H9 (cell line): ENCODE measurements at regions not wholly inside any gene's neighbourhood (a gene's known extent, or its start where the extent isn't known, plus 50 kb on each side); places are given as distances from the start of the nearest gene placed in this dataset.

Experiments
- DNase-seq: peaks from one replicate; pipeline ENCODE4 v3.0.0-alpha.2; 2017
- H2AFZ ChIP-seq: one replicate; pipeline ENCODE4 v1.6.1; 2013; ENCODE audit warnings: mild to moderate bottlenecking, low read length, control low read depth, moderate library complexity
- H2AK5ac ChIP-seq: 2 replicates; pipeline ENCODE4 v1.6.1; 2013; ENCODE audit warnings: low read length, control low read depth, mixed read lengths; ENCODE audit not compliant: insufficient read length
- H2BK120ac ChIP-seq: one replicate; pipeline ENCODE4 v1.6.1; 2013; ENCODE audit warnings: low read depth, mild to moderate bottlenecking, low read length, control low read depth, inconsistent platforms; ENCODE audit not compliant: poor library complexity, severe bottlenecking
- H2BK12ac ChIP-seq: 2 replicates; pipeline ENCODE4 v1.6.1; 2013; ENCODE audit warnings: low read length, control low read depth, mixed read lengths, low read depth; ENCODE audit not compliant: insufficient read length
- H2BK15ac ChIP-seq: 2 replicates; pipeline ENCODE4 v1.6.1; 2013; ENCODE audit warnings: low read depth, low read length, control low read depth
- H2BK20ac ChIP-seq: one replicate; pipeline ENCODE4 v1.6.1; 2013; ENCODE audit warnings: low read depth, mild to moderate bottlenecking, low read length, control low read depth, inconsistent platforms; ENCODE audit not compliant: poor library complexity, severe bottlenecking
- H2BK5ac ChIP-seq: 2 replicates; pipeline ENCODE4 v1.6.1; 2013; ENCODE audit warnings: low read length, control low read depth, mixed read lengths; ENCODE audit not compliant: insufficient read length
- H3K14ac ChIP-seq: 2 replicates; pipeline ENCODE4 v1.6.1; 2013; ENCODE audit warnings: low read length, control low read depth; ENCODE audit not compliant: insufficient read depth
- H3K18ac ChIP-seq: 2 replicates; pipeline ENCODE4 v1.6.1; 2013; ENCODE audit warnings: low read depth, mild to moderate bottlenecking, mixed read lengths, low read length, control low read depth; ENCODE audit not compliant: insufficient read length
- H3K23ac ChIP-seq: 2 replicates; pipeline ENCODE4 v1.6.1; 2013; ENCODE audit warnings: low read length, control low read depth, mixed read lengths, low read depth; ENCODE audit not compliant: insufficient read length
- H3K23me2 ChIP-seq: 2 replicates; pipeline ENCODE4 v1.6.1; 2013; ENCODE audit warnings: low read depth, mild to moderate bottlenecking, mixed read lengths, low read length, control low read depth; ENCODE audit not compliant: insufficient read length, poor library complexity, severe bottlenecking
- H3K27ac ChIP-seq: 2 replicates; pipeline ENCODE4 v1.5.1; 2013; ENCODE audit warnings: low read length, control low read depth, mixed read lengths, low read depth; ENCODE audit not compliant: insufficient read length
- H3K27me3 ChIP-seq: 2 replicates; pipeline ENCODE4 v1.6.1; 2013; ENCODE audit warnings: low read length, control low read depth, inconsistent platforms; ENCODE audit not compliant: insufficient read depth
- H3K4ac ChIP-seq: 2 replicates; pipeline ENCODE4 v1.6.1; 2013; ENCODE audit warnings: low read depth, mild to moderate bottlenecking, control low read depth, inconsistent platforms, low read length, moderate library complexity
- H3K4me1 ChIP-seq: 2 replicates; pipeline ENCODE4 v1.6.1; 2013; ENCODE audit warnings: low read length, control low read depth, inconsistent platforms; ENCODE audit not compliant: insufficient read depth
- H3K4me2 ChIP-seq: 2 replicates; pipeline ENCODE4 v1.6.1; 2013; ENCODE audit warnings: low read length, control low read depth, mixed read lengths; ENCODE audit not compliant: insufficient read length, insufficient read depth
- H3K56ac ChIP-seq: 2 replicates; pipeline ENCODE4 v1.6.1; 2013; ENCODE audit warnings: low read depth, mild to moderate bottlenecking, mixed read lengths, low read length, control low read depth; ENCODE audit not compliant: insufficient read length
- H3K79me1 ChIP-seq: 2 replicates; pipeline ENCODE4 v1.6.1; 2013; ENCODE audit warnings: low read depth, mild to moderate bottlenecking, moderate library complexity, low read length, control low read depth, inconsistent platforms; ENCODE audit not compliant: insufficient read depth, poor library complexity, severe bottlenecking
- H3K79me2 ChIP-seq: 2 replicates; pipeline ENCODE4 v1.6.1; 2013; ENCODE audit warnings: low read length, control low read depth, inconsistent platforms; ENCODE audit not compliant: insufficient read depth
- H3K9ac ChIP-seq: 2 replicates; pipeline ENCODE4 v1.6.1; 2013; ENCODE audit warnings: low read length, control low read depth, mixed read lengths; ENCODE audit not compliant: insufficient read length; ENCODE audit errors: extremely low read depth
- H3K9me3 ChIP-seq: one replicate; pipeline ENCODE4 v1.6.1; 2013; ENCODE audit warnings: low read depth, low read length, inconsistent platforms; ENCODE audit not compliant: control insufficient read depth
- H3T11ph ChIP-seq: one replicate; pipeline ENCODE4 v1.6.1; 2013; ENCODE audit warnings: mild to moderate bottlenecking, low read length, control low read depth, inconsistent platforms
- H4K20me1 ChIP-seq: one replicate; pipeline ENCODE4 v1.6.1; 2013; ENCODE audit not compliant: control insufficient read depth, insufficient read length, insufficient read depth
- H4K5ac ChIP-seq: 2 replicates; pipeline ENCODE4 v1.6.1; 2013; ENCODE audit warnings: low read depth, mild to moderate bottlenecking, mixed read lengths, low read length, control low read depth; ENCODE audit not compliant: insufficient read length
- H4K8ac ChIP-seq: replicated peaks from 2 replicates; pipeline ENCODE4 v1.6.1; 2013; ENCODE audit warnings: low read length, control low read depth, mixed read lengths, low read depth; ENCODE audit not compliant: insufficient read length
- H4K91ac ChIP-seq: 2 replicates; pipeline ENCODE4 v1.6.1; 2013; ENCODE audit warnings: low read depth, mild to moderate bottlenecking, moderate library complexity, mixed read lengths, low read length, control low read depth; ENCODE audit not compliant: insufficient read length
- H3K27ac Mint-ChIP-seq, 3 experiments: 2 replicates in 2 of 3; 3 replicates in 1 of 3; pipeline ENCODE4 v1.8.0; 2020 to 2021; ENCODE audit warnings: mixed read lengths in 3 of 3, mild to moderate bottlenecking in 1 of 3, moderate library complexity in 1 of 3
- H3K27me3 Mint-ChIP-seq: 2 replicates; pipeline ENCODE4 v1.8.0; 2021; ENCODE audit warnings: low read depth, mild to moderate bottlenecking, moderate library complexity, mixed read lengths
- H3K36me3 Mint-ChIP-seq, 3 experiments: 2 replicates in 2 of 3; 3 replicates in 1 of 3; pipeline ENCODE4 v1.8.0; 2020 to 2021; ENCODE audit warnings: low read depth in 3 of 3, mixed read lengths in 3 of 3; ENCODE audit not compliant: insufficient read depth in 1 of 3
- H3K4me1 Mint-ChIP-seq, 2 experiments: 2 replicates each; pipeline ENCODE4 v1.8.0; 2020; ENCODE audit warnings: mixed read lengths in 2 of 2
- H3K4me3 Mint-ChIP-seq, 2 experiments: 2 replicates in 1 of 2; 3 replicates in 1 of 2; pipeline ENCODE4 v1.8.0; 2020 to 2021; ENCODE audit warnings: mild to moderate bottlenecking in 2 of 2, mixed read lengths in 2 of 2, moderate library complexity in 1 of 2
- H3K9me3 Mint-ChIP-seq, 2 experiments: 2 replicates in 1 of 2; 3 replicates in 1 of 2; pipeline ENCODE4 v1.8.0; 2020; ENCODE audit warnings: mild to moderate bottlenecking in 2 of 2, mixed read lengths in 2 of 2, moderate library complexity in 1 of 2
- WGBS: extraction: QIAGEN DNeasy Blood & Tissue Kit; methylation state at CpG from one replicate; pipeline ENCODE4 v1.1.7; 2013; ENCODE audit warnings: missing lambda C conversion rate, low lambda C conversion rate, mixed read lengths; ENCODE audit not compliant: insufficient read length; ENCODE audit errors: extremely low coverage; 5-methylcytosine and 5-hydroxymethylcytosine counted together
- TF ChIP-seq, protein P1 (sequence below): fragments of 200-600 bp; sonication (generic); conservative IDR thresholded peaks from 3 replicates; pipeline ENCODE4 v1.8.0; 2021; ENCODE audit warnings: antibody characterized with exemption, mild to moderate bottlenecking

DNA sequence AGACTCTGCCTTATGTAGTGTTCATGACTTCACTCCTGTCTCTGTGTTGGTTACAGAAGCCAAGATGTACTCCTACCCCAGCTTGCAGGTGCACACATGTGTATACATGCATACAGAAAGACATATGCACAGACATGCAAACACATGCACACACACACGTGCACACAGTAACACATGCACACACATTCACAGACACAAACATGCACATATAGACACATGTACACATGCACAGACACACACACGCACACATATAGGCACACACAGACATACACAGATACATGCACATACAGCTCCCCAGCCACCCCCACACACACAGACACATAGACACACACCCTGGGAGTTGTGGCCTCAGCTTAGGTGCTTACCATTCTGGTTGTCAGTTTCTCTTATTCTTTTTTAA is 362.6 kb upstream of the C1orf174 start:
- Mint-ChIP-seq H3K4me3 (no peak overlapping the region), H3K27me3 (peaks cover 14% of the 10 kb centered on the region), H3K27ac (no peak overlapping the region), H3K36me3 (peaks cover 10 to 28% (median 10%) of the 10 kb centered on the region in 3 experiments), H3K4me1 (peaks cover 4% of the 10 kb centered on the region in 2 experiments), H3K9me3 (peaks cover 32 to 38% of the 10 kb centered on the region in 2 experiments)
- Histone ChIP-seq H3K27me3 (no peaks in the 10 kb centered on the region), H3K4me1 (no peaks in the 10 kb centered on the region), H3K4ac (no peak overlapping the region), H3K79me2 (no peaks in the 10 kb centered on the region), H4K8ac (no peak overlapping the region), H4K5ac (no peak overlapping the region), H3K23me2 (no peaks in the 10 kb centered on the region), H3K9ac (no peak overlapping the region), H3T11ph (no peak overlapping the region), H4K91ac (no peak overlapping the region), H2BK12ac (no peak overlapping the region), H2AK5ac (no peak overlapping the region), H3K4me2 (no peak overlapping the region), H2AFZ (no peak overlapping the region), H3K79me1 (no peaks in the 10 kb centered on the region), H2BK5ac (no peak overlapping the region), H4K20me1 (no peaks in the 10 kb centered on the region), H3K23ac (no peak overlapping the region), H3K9me3 (peaks cover 21% of the 10 kb centered on the region), H3K18ac (no peak overlapping the region), H3K56ac (no peak overlapping the region), H2BK20ac (no peak overlapping the region), H2BK15ac (no peak overlapping the region), H2BK120ac (no peak overlapping the region), H3K27ac (no peak overlapping the region), H3K14ac (no peak overlapping the region)
- no peak for DNase-seq
- WGBS, result no CpG with 5 or more reads among the region's 2 CpGs
- TF ChIP-seq, protein P1, sequence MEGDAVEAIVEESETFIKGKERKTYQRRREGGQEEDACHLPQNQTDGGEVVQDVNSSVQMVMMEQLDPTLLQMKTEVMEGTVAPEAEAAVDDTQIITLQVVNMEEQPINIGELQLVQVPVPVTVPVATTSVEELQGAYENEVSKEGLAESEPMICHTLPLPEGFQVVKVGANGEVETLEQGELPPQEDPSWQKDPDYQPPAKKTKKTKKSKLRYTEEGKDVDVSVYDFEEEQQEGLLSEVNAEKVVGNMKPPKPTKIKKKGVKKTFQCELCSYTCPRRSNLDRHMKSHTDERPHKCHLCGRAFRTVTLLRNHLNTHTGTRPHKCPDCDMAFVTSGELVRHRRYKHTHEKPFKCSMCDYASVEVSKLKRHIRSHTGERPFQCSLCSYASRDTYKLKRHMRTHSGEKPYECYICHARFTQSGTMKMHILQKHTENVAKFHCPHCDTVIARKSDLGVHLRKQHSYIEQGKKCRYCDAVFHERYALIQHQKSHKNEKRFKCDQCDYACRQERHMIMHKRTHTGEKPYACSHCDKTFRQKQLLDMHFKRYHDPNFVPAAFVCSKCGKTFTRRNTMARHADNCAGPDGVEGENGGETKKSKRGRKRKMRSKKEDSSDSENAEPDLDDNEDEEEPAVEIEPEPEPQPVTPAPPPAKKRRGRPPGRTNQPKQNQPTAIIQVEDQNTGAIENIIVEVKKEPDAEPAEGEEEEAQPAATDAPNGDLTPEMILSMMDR, result no peak
